SK-N-SH (cell line): ENCODE measurements at regions not wholly inside any gene's neighbourhood (a gene's known extent, or its start where the extent isn't known, plus 50 kb on each side); places are given as distances from the start of the nearest gene placed in this dataset.

Source experiments
- CTCF ChIA-PET: fragments of 300-600, 350-600 bp; formaldehyde crosslinking; extraction: SDS; loops from one replicate; lab custom pipeline; 2021; lab: Yijun Ruan, JAX
- POLR2A ChIA-PET: fragments of 350-600 bp; sonication (Branson Sonifier 250); formaldehyde crosslinking; extraction: SDS; loops from one replicate; lab custom pipeline; 2020; ENCODE audit warnings: antibody characterized with exemption, inconsistent platforms; lab: Yijun Ruan, JAX
- DNase-seq: peaks from one replicate; pipeline ENCODE4 v3.0.0; 2012
- H2AFZ ChIP-seq: fragments of 200-600 bp; sonication (generic); 2 replicates; pipeline ENCODE4 v1.8.1; 2016; ENCODE audit warnings: antibody characterized with exemption, mild to moderate bottlenecking, low read depth
- H3F3A ChIP-seq: fragments of 200-600 bp; sonication (generic); replicated peaks from 2 replicates; pipeline ENCODE3; 2016; ENCODE audit warnings: antibody characterized with exemption, mild to moderate bottlenecking; ENCODE audit not compliant: insufficient read depth
- H3K27ac ChIP-seq, 2 experiments: fragments of 200-500 bp in 1 of 2; fragments of 200-600 bp in 1 of 2; sonication (Bioruptor generic) in 1 of 2; sonication (generic), shearing (Covaris generic) in 1 of 2; 2 replicates each; pipeline versions ENCODE4 v1.5.1 to v1.6.1; 2014 to 2016; ENCODE audit warnings: low read depth in 2 of 2, inconsistent platforms in 1 of 2, low read length in 1 of 2, mild to moderate bottlenecking in 1 of 2, mixed read lengths in 1 of 2
- H3K27me3 ChIP-seq: fragments of 200-600 bp; sonication (generic), shearing (Covaris generic); 2 replicates; pipeline ENCODE4 v1.6.1; 2016; ENCODE audit warnings: mixed run types; ENCODE audit not compliant: insufficient read depth
- H3K36me3 ChIP-seq, 2 experiments: fragments of 200-500 bp in 1 of 2; fragments of 200-600 bp in 1 of 2; sonication (Bioruptor generic) in 1 of 2; sonication (generic) in 1 of 2; replicated peaks in 1 of 2; 2 replicates each; pipeline versions ENCODE3 to v1.5.1; 2014 to 2016; ENCODE audit warnings: low read length in 1 of 2, mild to moderate bottlenecking in 1 of 2; ENCODE audit not compliant: insufficient read depth in 2 of 2, control insufficient read depth in 1 of 2
- H3K4me1 ChIP-seq, 2 experiments: fragments of 200-500 bp in 1 of 2; fragments of 200-600 bp in 1 of 2; sonication (Bioruptor generic) in 1 of 2; sonication (generic), shearing (Covaris generic) in 1 of 2; 2 replicates each; pipeline versions ENCODE4 v1.5.1 to v1.6.1; 2014 to 2016; ENCODE audit warnings: low read depth in 1 of 2, low read length in 1 of 2, mixed run types in 1 of 2; ENCODE audit not compliant: insufficient read depth in 2 of 2, control insufficient read depth in 1 of 2
- H3K4me2 ChIP-seq: fragments of 200-600 bp; sonication (generic), shearing (Covaris generic); 2 replicates; pipeline ENCODE4 v1.6.1; 2017; ENCODE audit warnings: mixed run types
- H3K4me3 ChIP-seq, 2 experiments: fragments of 200-500 bp in 1 of 2; fragments of 200-600 bp in 1 of 2; sonication (Bioruptor generic) in 1 of 2; sonication (generic), shearing (Covaris generic) in 1 of 2; 2 replicates each; pipeline versions ENCODE4 v1.5.1 to v1.8.1; 2014 to 2016; ENCODE audit warnings: low read depth in 2 of 2, inconsistent platforms in 1 of 2, low read length in 1 of 2, mild to moderate bottlenecking in 1 of 2, mixed read lengths in 1 of 2, moderate library complexity in 1 of 2
- H3K79me2 ChIP-seq: fragments of 200-600 bp; sonication (generic); 2 replicates; pipeline ENCODE4 v1.8.1; 2017; ENCODE audit warnings: mild to moderate bottlenecking; ENCODE audit not compliant: insufficient read depth
- H3K9ac ChIP-seq: fragments of 200-600 bp; sonication (generic); 2 replicates; pipeline ENCODE4 v1.6.1; 2017; ENCODE audit warnings: mixed run types
- H3K9me2 ChIP-seq: fragments of 200-600 bp; sonication (generic); 2 replicates; pipeline ENCODE4 v1.6.1; 2017; ENCODE audit warnings: mixed run types
- H3K9me3 ChIP-seq: fragments of 200-600 bp; sonication (generic); 2 replicates; pipeline ENCODE4 v1.6.1; 2017; ENCODE audit warnings: mixed run types, mild to moderate bottlenecking, moderate library complexity
- H4K20me1 ChIP-seq: fragments of 200-600 bp; sonication (generic); 2 replicates; pipeline ENCODE4 v1.6.1; 2017; ENCODE audit warnings: mild to moderate bottlenecking, mixed run types; ENCODE audit not compliant: insufficient read depth
- CHD2 ChIP-seq: fragments of 150-350 bp; IDR thresholded peaks from 2 replicates; pipeline ENCODE4 v1.6.1; 2018; ENCODE audit warnings: low read length; ENCODE audit not compliant: partially characterized antibody
- EZH2phosphoT487 ChIP-seq: fragments of 200-600 bp; sonication (generic); IDR thresholded peaks from 2 replicates; pipeline ENCODE4 v1.6.1; 2017; ENCODE audit warnings: low read depth, mixed run types, mild to moderate bottlenecking, antibody characterized with exemption, moderate library complexity, borderline replicate concordance
- FOSL2 ChIP-seq: IDR thresholded peaks from 2 replicates; pipeline ENCODE4 v1.4.0; 2012; ENCODE audit warnings: low read depth, mild to moderate bottlenecking, moderate library complexity, borderline replicate concordance
- FOXJ3 ChIP-seq: sonication (generic); formaldehyde crosslinking; IDR thresholded peaks from 2 replicates; pipeline ENCODE4 v1.5.1; 2020; ENCODE audit warnings: mild to moderate bottlenecking, missing genetic modification reagents
- FOXM1 ChIP-seq: IDR thresholded peaks from 2 replicates; pipeline ENCODE4 v1.4.0; 2012; ENCODE audit warnings: low read depth, mild to moderate bottlenecking
- GABPA ChIP-seq: IDR thresholded peaks from 2 replicates; pipeline ENCODE4 v1.4.0; 2012; ENCODE audit warnings: low read depth, mild to moderate bottlenecking
- GATA2 ChIP-seq: sonication (generic); formaldehyde crosslinking; IDR thresholded peaks from 2 replicates; pipeline ENCODE4 v1.5.0; 2020; ENCODE audit warnings: mild to moderate bottlenecking, missing genetic modification reagents
- IRF3 ChIP-seq: fragments of 150-350 bp; IDR thresholded peaks from 2 replicates; pipeline ENCODE4 v1.6.1; 2016; ENCODE audit warnings: mild to moderate bottlenecking, low read depth, low read length
- JUND ChIP-seq: IDR thresholded peaks from 2 replicates; pipeline ENCODE4 v1.4.0; 2012
- MEF2A ChIP-seq: IDR thresholded peaks from 2 replicates; pipeline ENCODE4 v1.4.0; 2012; ENCODE audit warnings: low read depth, borderline replicate concordance
- MXI1 ChIP-seq: IDR thresholded peaks from 2 replicates; pipeline ENCODE4 v1.6.1; 2012; ENCODE audit warnings: mild to moderate bottlenecking, low read depth, low read length, improper control_type of control experiment
- NFIC ChIP-seq: IDR thresholded peaks from 2 replicates; pipeline ENCODE4 v1.4.0; 2012; ENCODE audit warnings: borderline replicate concordance
- POLR2AphosphoS5 ChIP-seq: IDR thresholded peaks from 2 replicates; pipeline ENCODE4 v1.6.1; 2012; ENCODE audit warnings: low read depth, low read length
- RAD21 ChIP-seq: IDR thresholded peaks from 2 replicates; pipeline ENCODE4 v1.6.1; 2012; ENCODE audit warnings: mild to moderate bottlenecking, low read length
- RCOR1 ChIP-seq: fragments of 150-350 bp; IDR thresholded peaks from 2 replicates; pipeline ENCODE4 v1.6.1; 2017; ENCODE audit warnings: antibody characterized with exemption, low read length
- RFX5 ChIP-seq: IDR thresholded peaks from 2 replicates; pipeline ENCODE4 v1.6.1; 2012; ENCODE audit warnings: mild to moderate bottlenecking, improper control_type of control experiment, low read length
- SIN3A ChIP-seq: IDR thresholded peaks from 2 replicates; pipeline ENCODE4 v1.6.1; 2012; ENCODE audit warnings: low read depth, mild to moderate bottlenecking, low read length, moderate library complexity, borderline replicate concordance
- SMC3 ChIP-seq: IDR thresholded peaks from 2 replicates; pipeline ENCODE4 v1.6.1; 2012; ENCODE audit warnings: low read depth, low read length, improper control_type of control experiment
- TAF1 ChIP-seq: IDR thresholded peaks from 2 replicates; pipeline ENCODE4 v1.6.1; 2012; ENCODE audit warnings: low read depth, mild to moderate bottlenecking, low read length, moderate library complexity, borderline replicate concordance
- TCF12 ChIP-seq: IDR thresholded peaks from 2 replicates; pipeline ENCODE4 v1.4.0; 2012
- YY1 ChIP-seq: IDR thresholded peaks from 2 replicates; pipeline ENCODE4 v1.4.0; 2012; ENCODE audit warnings: low read depth, mild to moderate bottlenecking
- WGBS: methylation state at CpG from one replicate; pipeline ENCODE4 v1.1.6; 2017; ENCODE audit warnings: low lambda C conversion rate; 5-methylcytosine and 5-hydroxymethylcytosine counted together
- TF ChIP-seq, protein P1 (sequence below): IDR thresholded peaks from 2 replicates; pipeline ENCODE4; 2012
- TF ChIP-seq, protein P2 (sequence below): IDR thresholded peaks from 2 replicates; pipeline ENCODE4 v1.6.1; 2012; ENCODE audit warnings: mild to moderate bottlenecking, low read depth, low read length, moderate library complexity
- TF ChIP-seq, protein P3 (sequence below): fragments of 200-600 bp; sonication (generic); IDR thresholded peaks from 2 replicates; pipeline ENCODE4 v1.6.1; 2017; ENCODE audit warnings: antibody characterized with exemption, mild to moderate bottlenecking, moderate library complexity

DNA sequence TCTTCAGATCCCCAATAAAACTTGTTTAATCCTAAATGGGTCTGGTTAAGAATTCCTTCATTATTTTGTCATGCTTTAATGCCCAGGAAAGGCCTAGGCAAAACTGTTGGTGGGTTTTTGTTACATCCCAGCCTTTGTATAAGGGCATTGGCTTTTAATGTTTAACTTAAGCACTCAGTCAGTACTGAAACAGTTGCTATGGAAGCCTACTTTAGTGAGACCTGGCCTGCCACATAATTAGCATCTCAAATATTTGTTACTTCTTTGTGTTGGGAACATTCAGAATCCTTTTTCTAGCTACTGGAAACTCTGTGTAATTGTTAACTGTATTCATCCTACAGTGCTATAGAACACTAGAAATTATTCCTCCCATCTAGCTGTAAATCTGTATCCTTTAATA is 369.6 kb upstream of the ATP10A start:
- ChIA-PET CTCF (interaction anchor here (1.7 kb wide), 1 partner anchor 27 kb away, joined by 5 read pairs; no protein-coding TSS in a partner anchor), POLR2A (no interaction called here)
- no peak for DNase-seq
- Histone ChIP-seq H3K4me3 (no peak overlapping the region), H3K9me2 (no peaks in the 10 kb centered on the region), H3F3A (no peaks in the 10 kb centered on the region), H3K27ac (no peak overlapping the region), H3K36me3 (no peaks in the 10 kb centered on the region), H2AFZ (no peak overlapping the region), H3K4me1 (no peaks in the 10 kb centered on the region; a peak in 1 of 4 replicates), H3K9me3 (no peaks in the 10 kb centered on the region), H3K9ac (no peak overlapping the region), H3K4me2 (no peak overlapping the region), H3K79me2 (no peaks in the 10 kb centered on the region), H4K20me1 (no peaks in the 10 kb centered on the region), H3K27me3 (no peaks in the 10 kb centered on the region)
- TF ChIP-seq FOSL2 (no peak), JUND (no peak), CHD2 (no peak), MEF2A (no peak), POLR2AphosphoS5 (no peak), FOXM1 (no peak), GATA2 (CRISPR knock-in tag) (no peak), YY1 (no peak), NFIC (no peak), SMC3 (no peak)

DNA sequence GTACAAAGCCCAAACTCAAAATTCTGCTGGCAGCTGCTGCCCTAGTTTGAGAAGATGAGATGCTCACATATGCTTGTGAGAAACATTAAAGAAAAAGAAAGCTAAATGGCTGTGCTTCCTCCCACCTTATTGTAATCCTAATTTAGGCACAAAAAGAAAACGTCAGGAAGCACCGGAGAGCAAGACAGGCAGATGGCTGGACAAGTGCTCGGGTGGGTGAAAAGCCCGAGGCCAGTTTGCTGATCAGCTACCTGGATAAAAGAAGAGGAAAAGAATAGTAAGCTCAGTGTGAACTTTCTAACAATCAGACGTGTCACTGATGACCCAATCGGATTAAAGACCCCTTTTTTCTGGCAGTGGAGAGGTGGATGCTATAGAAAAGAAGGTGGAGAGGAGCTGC is 368.0 kb upstream of the ATP10A start:
- Histone ChIP-seq H3K4me1 (no peaks in the 10 kb centered on the region; a peak in 1 of 4 replicates), H4K20me1 (no peaks in the 10 kb centered on the region), H3K4me2 (no peak overlapping the region), H3K27me3 (no peaks in the 10 kb centered on the region), H3K9ac (no peak overlapping the region), H3K36me3 (no peaks in the 10 kb centered on the region), H3K79me2 (no peaks in the 10 kb centered on the region), H3K9me2 (no peaks in the 10 kb centered on the region), H3F3A (no peaks in the 10 kb centered on the region), H2AFZ (no peak overlapping the region), H3K9me3 (no peaks in the 10 kb centered on the region), H3K27ac (no peak overlapping the region), H3K4me3 (no peak overlapping the region)
- ChIA-PET CTCF (no interaction called here), POLR2A (no interaction called here)
- no peak for DNase-seq
- 24% methylated on average over 6 of the region's 6 CpGs for WGBS
- TF ChIP-seq, protein P1, sequence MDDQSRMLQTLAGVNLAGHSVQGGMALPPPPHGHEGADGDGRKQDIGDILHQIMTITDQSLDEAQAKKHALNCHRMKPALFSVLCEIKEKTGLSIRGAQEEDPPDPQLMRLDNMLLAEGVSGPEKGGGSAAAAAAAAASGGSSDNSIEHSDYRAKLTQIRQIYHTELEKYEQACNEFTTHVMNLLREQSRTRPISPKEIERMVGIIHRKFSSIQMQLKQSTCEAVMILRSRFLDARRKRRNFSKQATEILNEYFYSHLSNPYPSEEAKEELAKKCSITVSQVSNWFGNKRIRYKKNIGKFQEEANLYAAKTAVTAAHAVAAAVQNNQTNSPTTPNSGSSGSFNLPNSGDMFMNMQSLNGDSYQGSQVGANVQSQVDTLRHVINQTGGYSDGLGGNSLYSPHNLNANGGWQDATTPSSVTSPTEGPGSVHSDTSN: no peak
- TF ChIP-seq SMC3 (no peak), FOXM1 (no peak), MEF2A (no peak), MXI1 (no peak), GABPA (no peak), RFX5 (no peak), TCF12 (no peak), IRF3 (no peak), SIN3A (no peak), GATA2 (CRISPR knock-in tag) (no peak), CHD2 (no peak), RAD21 (no peak), FOXJ3 (CRISPR knock-in tag) (no peak), TAF1 (no peak), EZH2phosphoT487 (no peak), RCOR1 (no peak)
- TF ChIP-seq, protein P2, sequence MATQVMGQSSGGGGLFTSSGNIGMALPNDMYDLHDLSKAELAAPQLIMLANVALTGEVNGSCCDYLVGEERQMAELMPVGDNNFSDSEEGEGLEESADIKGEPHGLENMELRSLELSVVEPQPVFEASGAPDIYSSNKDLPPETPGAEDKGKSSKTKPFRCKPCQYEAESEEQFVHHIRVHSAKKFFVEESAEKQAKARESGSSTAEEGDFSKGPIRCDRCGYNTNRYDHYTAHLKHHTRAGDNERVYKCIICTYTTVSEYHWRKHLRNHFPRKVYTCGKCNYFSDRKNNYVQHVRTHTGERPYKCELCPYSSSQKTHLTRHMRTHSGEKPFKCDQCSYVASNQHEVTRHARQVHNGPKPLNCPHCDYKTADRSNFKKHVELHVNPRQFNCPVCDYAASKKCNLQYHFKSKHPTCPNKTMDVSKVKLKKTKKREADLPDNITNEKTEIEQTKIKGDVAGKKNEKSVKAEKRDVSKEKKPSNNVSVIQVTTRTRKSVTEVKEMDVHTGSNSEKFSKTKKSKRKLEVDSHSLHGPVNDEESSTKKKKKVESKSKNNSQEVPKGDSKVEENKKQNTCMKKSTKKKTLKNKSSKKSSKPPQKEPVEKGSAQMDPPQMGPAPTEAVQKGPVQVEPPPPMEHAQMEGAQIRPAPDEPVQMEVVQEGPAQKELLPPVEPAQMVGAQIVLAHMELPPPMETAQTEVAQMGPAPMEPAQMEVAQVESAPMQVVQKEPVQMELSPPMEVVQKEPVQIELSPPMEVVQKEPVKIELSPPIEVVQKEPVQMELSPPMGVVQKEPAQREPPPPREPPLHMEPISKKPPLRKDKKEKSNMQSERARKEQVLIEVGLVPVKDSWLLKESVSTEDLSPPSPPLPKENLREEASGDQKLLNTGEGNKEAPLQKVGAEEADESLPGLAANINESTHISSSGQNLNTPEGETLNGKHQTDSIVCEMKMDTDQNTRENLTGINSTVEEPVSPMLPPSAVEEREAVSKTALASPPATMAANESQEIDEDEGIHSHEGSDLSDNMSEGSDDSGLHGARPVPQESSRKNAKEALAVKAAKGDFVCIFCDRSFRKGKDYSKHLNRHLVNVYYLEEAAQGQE: no peak
- TF ChIP-seq, protein P3, sequence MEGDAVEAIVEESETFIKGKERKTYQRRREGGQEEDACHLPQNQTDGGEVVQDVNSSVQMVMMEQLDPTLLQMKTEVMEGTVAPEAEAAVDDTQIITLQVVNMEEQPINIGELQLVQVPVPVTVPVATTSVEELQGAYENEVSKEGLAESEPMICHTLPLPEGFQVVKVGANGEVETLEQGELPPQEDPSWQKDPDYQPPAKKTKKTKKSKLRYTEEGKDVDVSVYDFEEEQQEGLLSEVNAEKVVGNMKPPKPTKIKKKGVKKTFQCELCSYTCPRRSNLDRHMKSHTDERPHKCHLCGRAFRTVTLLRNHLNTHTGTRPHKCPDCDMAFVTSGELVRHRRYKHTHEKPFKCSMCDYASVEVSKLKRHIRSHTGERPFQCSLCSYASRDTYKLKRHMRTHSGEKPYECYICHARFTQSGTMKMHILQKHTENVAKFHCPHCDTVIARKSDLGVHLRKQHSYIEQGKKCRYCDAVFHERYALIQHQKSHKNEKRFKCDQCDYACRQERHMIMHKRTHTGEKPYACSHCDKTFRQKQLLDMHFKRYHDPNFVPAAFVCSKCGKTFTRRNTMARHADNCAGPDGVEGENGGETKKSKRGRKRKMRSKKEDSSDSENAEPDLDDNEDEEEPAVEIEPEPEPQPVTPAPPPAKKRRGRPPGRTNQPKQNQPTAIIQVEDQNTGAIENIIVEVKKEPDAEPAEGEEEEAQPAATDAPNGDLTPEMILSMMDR: no peak
